HepG2 (cell line): ENCODE measurements at regions not wholly inside any gene's neighbourhood (a gene's known extent, or its start where the extent isn't known, plus 50 kb on each side); places are given as distances from the start of the nearest gene placed in this dataset.

Experiments
- AGO1 ChIP-seq: fragments of 200-400 bp; formaldehyde crosslinking; IDR thresholded peaks from 2 replicates; pipeline ENCODE4 v1.6.1; 2017; ENCODE audit warnings: mild to moderate bottlenecking, low read depth, low read length, moderate library complexity; ENCODE audit not compliant: poor library complexity, severe bottlenecking
- ARID2 ChIP-seq: sonication (generic); formaldehyde crosslinking; IDR thresholded peaks from 2 replicates; pipeline ENCODE4 v1.8.1; 2022; ENCODE audit warnings: mild to moderate bottlenecking, missing genetic modification reagents, borderline replicate concordance
- CBFB ChIP-seq: sonication (generic); formaldehyde crosslinking; IDR thresholded peaks from 2 replicates; pipeline ENCODE4 v1.4.0; 2020; ENCODE audit warnings: missing genetic modification reagents
- CHD4 ChIP-seq: fragments of 200-600 bp; sonication (generic); IDR thresholded peaks from 2 replicates; pipeline ENCODE4 v1.7.0; 2017; ENCODE audit warnings: mild to moderate bottlenecking, low read length, borderline replicate concordance
- EP300 ChIP-seq, 3 experiments: sonication (generic) in 1 of 3; formaldehyde crosslinking in 1 of 3; IDR thresholded peaks; 2 replicates each; pipeline versions ENCODE4 v1.5.1 to v1.6.1; 2011 to 2020; ENCODE audit warnings: low read depth in 2 of 3, low read length in 2 of 3, borderline replicate concordance in 1 of 3, improper control_type of control experiment in 1 of 3, mild to moderate bottlenecking in 1 of 3, missing genetic modification reagents in 1 of 3, moderate library complexity in 1 of 3
- GATA4 ChIP-seq: sonication (generic); IDR thresholded peaks from 2 replicates; pipeline ENCODE4 v1.6.1; 2016; ENCODE audit warnings: antibody characterized with exemption, low read depth, borderline replicate concordance
- ISL2 ChIP-seq: sonication (generic); formaldehyde crosslinking; IDR thresholded peaks from 2 replicates; pipeline ENCODE4 v1.5.0; 2020; ENCODE audit warnings: missing genetic modification reagents
- KAT2B ChIP-seq: fragments of 150-350 bp; IDR thresholded peaks from 2 replicates; pipeline ENCODE4 v1.6.1; 2014; ENCODE audit warnings: low read depth, low read length, borderline replicate concordance
- KMT2B ChIP-seq: IDR thresholded peaks from 2 replicates; pipeline ENCODE4 v1.6.1; 2016; ENCODE audit warnings: missing genetic modification reagents, missing compliant biosample characterization
- PPARG ChIP-seq: conservative IDR thresholded peaks from 2 replicates; pipeline ENCODE4 v1.6.1; 2016; ENCODE audit warnings: missing biosample characterization, missing genetic modification reagents
- SP5 ChIP-seq: IDR thresholded peaks from 2 replicates; pipeline ENCODE4 v1.6.1; 2016; ENCODE audit warnings: low read depth, borderline replicate concordance
- TCF7 ChIP-seq: sonication (generic); IDR thresholded peaks from 2 replicates; pipeline ENCODE4 v1.6.1; 2016; ENCODE audit warnings: antibody characterized with exemption, low read depth
- ZNF773 ChIP-seq: sonication (generic); formaldehyde crosslinking; IDR thresholded peaks from 2 replicates; pipeline ENCODE4 v1.4.0; 2020; ENCODE audit warnings: missing genetic modification reagents, borderline replicate concordance
- ZSCAN21 ChIP-seq: sonication (generic); formaldehyde crosslinking; IDR thresholded peaks from 2 replicates; pipeline ENCODE4 v1.8.0; 2022; ENCODE audit warnings: mild to moderate bottlenecking, missing genetic modification reagents, moderate library complexity, borderline replicate concordance
- TF ChIP-seq, protein P1 (sequence below): sonication (generic); formaldehyde crosslinking; conservative IDR thresholded peaks from 2 replicates; pipeline ENCODE4 v1.8.0; 2022; ENCODE audit warnings: mild to moderate bottlenecking, moderate library complexity, missing genetic modification reagents
- TF ChIP-seq, protein P2 (sequence below): sonication (generic); formaldehyde crosslinking; IDR thresholded peaks from 2 replicates; pipeline ENCODE4 v1.8.0; 2023; ENCODE audit warnings: mild to moderate bottlenecking, missing genetic modification reagents
- TF ChIP-seq, protein P3 (sequence below): sonication (generic); formaldehyde crosslinking; IDR thresholded peaks from 2 replicates; pipeline ENCODE4 v1.4.0; 2020; ENCODE audit warnings: missing genetic modification reagents
- TF ChIP-seq, protein P4 (sequence below): sonication (generic); formaldehyde crosslinking; IDR thresholded peaks from 2 replicates; pipeline ENCODE4 v1.5.0; 2020; ENCODE audit warnings: mild to moderate bottlenecking, missing genetic modification reagents
- TF ChIP-seq, protein P5 (sequence below): IDR thresholded peaks from 2 replicates; pipeline ENCODE4 v1.6.1; 2018; ENCODE audit warnings: missing genetic modification reagents, mild to moderate bottlenecking, missing compliant biosample characterization

DNA sequence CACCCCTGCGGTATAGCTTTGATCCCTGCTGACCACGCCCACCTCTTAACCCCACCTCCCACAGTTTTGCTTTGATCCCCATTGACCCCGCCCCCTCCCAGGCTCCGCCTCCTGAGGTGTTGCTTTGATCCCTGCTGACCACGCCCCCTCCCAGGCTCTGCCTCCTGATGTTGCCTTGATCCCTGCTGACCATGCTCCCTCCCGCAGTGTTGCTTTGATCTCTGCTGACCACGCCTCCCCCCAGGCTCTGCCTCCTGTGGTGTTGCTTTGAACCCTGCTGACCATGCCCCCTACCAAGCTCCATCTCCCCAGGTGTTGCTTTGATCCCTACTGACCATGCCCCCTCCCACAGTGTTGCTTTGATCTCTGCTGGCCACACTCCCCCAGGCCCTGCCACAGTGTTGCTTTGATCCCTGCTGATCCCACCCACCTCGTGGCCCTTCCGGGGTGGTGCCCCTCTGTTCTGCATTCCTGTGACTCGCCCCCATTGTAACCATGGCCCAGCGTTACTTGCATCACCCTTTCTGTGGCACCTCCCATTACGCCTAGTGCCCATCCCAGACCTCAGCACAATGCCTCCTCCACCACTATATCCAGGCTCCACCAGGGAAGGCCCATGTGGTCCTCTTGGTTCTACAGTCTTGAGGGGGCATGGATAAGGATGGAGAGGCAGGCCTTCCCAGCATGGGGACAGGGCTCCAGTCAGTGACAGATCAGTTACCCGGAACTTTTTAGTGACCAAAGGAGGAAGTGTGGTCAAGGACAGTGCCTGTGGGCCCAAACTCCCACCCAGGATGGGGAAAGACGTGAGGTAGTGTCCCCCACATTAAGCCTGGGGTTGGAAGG is 70.8 kb downstream of the ADRA2C start (continued):
- TF ChIP-seq, protein P1, sequence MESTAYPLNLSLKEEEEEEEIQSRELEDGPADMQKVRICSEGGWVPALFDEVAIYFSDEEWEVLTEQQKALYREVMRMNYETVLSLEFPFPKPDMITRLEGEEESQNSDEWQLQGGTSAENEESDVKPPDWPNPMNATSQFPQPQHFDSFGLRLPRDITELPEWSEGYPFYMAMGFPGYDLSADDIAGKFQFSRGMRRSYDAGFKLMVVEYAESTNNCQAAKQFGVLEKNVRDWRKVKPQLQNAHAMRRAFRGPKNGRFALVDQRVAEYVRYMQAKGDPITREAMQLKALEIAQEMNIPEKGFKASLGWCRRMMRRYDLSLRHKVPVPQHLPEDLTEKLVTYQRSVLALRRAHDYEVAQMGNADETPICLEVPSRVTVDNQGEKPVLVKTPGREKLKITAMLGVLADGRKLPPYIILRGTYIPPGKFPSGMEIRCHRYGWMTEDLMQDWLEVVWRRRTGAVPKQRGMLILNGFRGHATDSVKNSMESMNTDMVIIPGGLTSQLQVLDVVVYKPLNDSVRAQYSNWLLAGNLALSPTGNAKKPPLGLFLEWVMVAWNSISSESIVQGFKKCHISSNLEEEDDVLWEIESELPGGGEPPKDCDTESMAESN (CRISPR knock-in tag) = peak; percentile 98
- TF ChIP-seq, protein P2, sequence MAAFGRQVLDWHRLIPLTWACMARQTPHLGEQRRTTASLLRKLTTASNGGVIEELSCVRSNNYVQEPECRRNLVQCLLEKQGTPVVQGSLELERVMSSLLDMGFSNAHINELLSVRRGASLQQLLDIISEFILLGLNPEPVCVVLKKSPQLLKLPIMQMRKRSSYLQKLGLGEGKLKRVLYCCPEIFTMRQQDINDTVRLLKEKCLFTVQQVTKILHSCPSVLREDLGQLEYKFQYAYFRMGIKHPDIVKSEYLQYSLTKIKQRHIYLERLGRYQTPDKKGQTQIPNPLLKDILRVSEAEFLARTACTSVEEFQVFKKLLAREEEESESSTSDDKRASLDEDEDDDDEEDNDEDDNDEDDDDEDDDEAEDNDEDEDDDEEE (CRISPR knock-in tag) = no peak
- TF ChIP-seq TCF7 (peak; percentile 100), ZNF773 (CRISPR knock-in tag) (no peak), SP5 (CRISPR knock-in tag) (peak; percentile 100), ARID2 (peak; percentile 57; the same call in 1 of the 2 replicates), CBFB (CRISPR knock-in tag) (peak; percentile 96), GATA4 (peak; percentile 91), CHD4 (peak; percentile 91), KAT2B (no peak), KMT2B (CRISPR knock-in tag) (no peak; the same call in 1 of the 2 replicates), PPARG (CRISPR knock-in tag) (peak; percentile 37; the same call in 1 of the 2 replicates), ISL2 (CRISPR knock-in tag) (peak; percentile 96), ZSCAN21 (no peak; the same call in 1 of the 2 replicates), EP300 (IDR thresholded peaks at IDR 0.05; ENCODE audit: low read depth in 2 of 2, low read length in 2 of 2) (peak; percentile 97 to 98; a peak in 3 of 4 replicates), EP300 (CRISPR knock-in tag; IDR thresholded peaks at IDR 0.05; ENCODE audit: borderline replicate concordance) (peak; percentile 100), AGO1 (no peak)
- TF ChIP-seq, protein P3, sequence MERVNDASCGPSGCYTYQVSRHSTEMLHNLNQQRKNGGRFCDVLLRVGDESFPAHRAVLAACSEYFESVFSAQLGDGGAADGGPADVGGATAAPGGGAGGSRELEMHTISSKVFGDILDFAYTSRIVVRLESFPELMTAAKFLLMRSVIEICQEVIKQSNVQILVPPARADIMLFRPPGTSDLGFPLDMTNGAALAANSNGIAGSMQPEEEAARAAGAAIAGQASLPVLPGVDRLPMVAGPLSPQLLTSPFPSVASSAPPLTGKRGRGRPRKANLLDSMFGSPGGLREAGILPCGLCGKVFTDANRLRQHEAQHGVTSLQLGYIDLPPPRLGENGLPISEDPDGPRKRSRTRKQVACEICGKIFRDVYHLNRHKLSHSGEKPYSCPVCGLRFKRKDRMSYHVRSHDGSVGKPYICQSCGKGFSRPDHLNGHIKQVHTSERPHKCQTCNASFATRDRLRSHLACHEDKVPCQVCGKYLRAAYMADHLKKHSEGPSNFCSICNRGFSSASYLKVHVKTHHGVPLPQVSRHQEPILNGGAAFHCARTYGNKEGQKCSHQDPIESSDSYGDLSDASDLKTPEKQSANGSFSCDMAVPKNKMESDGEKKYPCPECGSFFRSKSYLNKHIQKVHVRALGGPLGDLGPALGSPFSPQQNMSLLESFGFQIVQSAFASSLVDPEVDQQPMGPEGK (CRISPR knock-in tag) = peak; percentile 100
- TF ChIP-seq, protein P4, sequence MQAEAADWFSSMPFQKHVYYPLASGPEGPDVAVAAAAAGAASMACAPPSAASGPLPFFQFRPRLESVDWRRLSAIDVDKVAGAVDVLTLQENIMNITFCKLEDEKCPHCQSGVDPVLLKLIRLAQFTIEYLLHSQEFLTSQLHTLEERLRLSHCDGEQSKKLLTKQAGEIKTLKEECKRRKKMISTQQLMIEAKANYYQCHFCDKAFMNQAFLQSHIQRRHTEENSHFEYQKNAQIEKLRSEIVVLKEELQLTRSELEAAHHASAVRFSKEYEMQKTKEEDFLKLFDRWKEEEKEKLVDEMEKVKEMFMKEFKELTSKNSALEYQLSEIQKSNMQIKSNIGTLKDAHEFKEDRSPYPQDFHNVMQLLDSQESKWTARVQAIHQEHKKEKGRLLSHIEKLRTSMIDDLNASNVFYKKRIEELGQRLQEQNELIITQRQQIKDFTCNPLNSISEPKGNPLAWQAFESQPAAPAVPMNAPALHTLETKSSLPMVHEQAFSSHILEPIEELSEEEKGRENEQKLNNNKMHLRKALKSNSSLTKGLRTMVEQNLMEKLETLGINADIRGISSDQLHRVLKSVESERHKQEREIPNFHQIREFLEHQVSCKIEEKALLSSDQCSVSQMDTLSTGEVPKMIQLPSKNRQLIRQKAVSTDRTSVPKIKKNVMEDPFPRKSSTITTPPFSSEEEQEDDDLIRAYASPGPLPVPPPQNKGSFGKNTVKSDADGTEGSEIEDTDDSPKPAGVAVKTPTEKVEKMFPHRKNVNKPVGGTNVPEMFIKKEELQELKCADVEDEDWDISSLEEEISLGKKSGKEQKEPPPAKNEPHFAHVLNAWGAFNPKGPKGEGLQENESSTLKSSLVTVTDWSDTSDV (CRISPR knock-in tag) = peak; percentile 51; the same call in 1 of the 2 replicates
- TF ChIP-seq, protein P5, sequence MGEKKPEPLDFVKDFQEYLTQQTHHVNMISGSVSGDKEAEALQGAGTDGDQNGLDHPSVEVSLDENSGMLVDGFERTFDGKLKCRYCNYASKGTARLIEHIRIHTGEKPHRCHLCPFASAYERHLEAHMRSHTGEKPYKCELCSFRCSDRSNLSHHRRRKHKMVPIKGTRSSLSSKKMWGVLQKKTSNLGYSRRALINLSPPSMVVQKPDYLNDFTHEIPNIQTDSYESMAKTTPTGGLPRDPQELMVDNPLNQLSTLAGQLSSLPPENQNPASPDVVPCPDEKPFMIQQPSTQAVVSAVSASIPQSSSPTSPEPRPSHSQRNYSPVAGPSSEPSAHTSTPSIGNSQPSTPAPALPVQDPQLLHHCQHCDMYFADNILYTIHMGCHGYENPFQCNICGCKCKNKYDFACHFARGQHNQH (CRISPR knock-in tag) = peak; percentile 67; the same call in 1 of the 2 replicates
